Glomerular visceral epithelial cell (primary cell): ENCODE measurements at regions not wholly inside any gene's neighbourhood (a gene's known extent, or its start where the extent isn't known, plus 50 kb on each side); places are given as distances from the start of the nearest gene placed in this dataset.

Experiments
- DNase-seq: peaks from one replicate; pipeline ENCODE4 v3.0.0-alpha.2; 2016; ENCODE audit errors: extremely low spot score

DNA sequence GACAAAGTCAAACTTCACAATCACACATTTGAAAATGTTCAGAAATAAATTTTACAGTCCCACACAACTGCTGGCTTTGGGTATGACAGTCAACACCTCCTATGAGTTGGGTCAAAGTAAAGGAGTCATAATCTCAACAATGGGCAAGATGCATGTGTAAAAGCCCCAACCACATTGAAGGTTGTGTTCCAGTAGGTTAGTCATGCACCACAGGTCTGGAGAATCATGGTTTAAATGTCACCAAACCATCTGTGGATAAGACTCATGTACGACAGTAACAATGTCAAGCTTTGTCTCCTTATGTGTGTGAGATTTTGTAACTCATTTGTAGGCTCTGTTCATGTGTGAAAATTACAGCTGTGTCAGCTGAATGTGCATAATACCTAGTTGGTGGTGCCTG is 1065.7 kb upstream of the AMELY start:
- no peak for DNase-seq

DNA sequence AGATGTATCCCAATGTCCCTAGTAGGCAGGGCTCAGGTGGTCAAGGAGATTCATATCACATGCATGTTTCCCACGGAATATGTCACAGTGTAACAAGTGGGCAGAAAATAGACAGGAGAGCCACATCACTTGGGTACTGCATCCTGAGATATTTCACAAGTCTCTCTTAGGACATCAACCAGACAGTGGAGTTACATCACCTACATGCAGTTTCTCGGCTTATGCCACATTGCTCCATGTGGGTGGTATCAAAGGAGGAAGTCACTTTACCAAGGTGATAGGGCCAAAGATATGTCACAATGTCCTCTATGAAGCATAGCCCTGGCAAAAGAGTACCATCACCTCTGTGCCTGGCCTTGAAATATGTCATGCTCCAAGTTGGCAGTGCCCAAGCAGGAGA is 1056.7 kb upstream of the AMELY start:
- DNase-seq = no peak

DNA sequence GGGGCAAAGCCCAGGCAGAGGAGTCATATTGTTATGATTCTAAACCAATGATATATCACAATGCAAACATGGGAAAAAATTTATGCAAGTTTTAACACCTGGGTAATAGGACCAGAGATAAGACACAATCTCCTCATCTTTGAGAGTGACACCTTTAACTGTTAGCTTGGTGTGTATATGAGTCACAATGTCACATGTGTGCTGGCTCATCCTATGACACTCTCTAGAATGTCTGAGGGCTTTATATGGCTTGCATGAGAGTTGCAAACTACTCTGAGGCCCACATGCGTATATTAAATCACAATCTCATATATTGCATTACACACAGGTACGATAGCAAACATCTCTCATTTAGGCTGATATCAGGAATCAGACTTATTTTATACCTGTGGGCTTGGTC is 1055.4 kb upstream of the AMELY start:
- DNase-seq = no peak

DNA sequence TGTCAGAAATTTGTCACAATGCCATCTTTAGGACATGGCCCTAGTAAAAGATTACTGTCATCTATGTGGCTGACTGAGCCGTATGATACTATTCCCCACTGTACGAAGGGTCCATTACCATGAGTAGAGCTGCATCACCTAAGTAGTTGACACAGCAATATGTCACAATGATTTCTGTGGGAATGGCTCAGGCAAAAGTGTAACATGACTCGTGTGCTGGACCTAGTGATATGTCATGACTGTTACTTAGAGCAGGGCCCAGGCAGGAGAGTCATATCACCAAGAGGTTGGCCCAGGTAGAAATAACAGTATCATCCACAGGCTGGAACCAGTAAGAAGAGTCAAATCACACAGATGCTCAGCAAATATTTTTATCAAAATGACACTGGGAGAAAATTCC is 1051.8 kb upstream of the AMELY start:
- no peak for DNase-seq

DNA sequence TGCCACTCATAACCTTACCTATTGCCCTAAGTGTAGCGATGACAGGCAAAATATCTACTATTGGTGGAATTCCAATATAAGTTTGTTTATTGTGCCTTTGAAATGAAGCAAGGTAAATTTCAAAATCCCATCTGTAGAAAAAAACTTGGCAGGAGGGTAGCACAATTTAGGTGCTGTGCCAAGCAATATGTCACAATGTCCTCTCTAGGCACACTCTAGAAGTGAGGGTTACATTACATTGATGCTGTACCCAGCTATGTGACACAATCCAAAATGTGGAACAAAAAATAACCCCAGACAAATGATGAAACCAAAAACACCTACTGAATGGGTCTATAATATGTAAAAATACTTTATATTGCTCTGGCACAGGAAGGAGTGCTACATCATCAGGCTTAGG is 1050.8 kb upstream of the AMELY start:
- DNase-seq = no peak

DNA sequence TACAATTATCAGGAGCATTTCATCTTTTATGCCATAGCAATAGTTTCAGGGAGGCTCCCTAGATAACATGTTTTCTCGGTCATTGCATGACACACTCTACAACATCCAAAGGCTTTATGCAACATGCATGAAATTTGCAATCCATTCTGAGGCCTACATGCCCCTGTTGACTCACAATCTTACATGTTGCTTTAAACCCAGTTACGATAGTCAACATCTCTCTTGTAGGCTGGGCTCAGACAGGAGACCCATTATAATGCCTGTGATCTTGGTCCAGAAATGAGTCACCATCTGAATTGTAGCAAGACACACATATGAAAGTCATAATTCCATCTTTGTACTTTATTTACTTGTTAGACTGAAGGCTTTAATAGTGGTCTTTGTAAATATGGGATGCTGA is 1050.3 kb upstream of the AMELY start:
- DNase-seq = no peak

DNA sequence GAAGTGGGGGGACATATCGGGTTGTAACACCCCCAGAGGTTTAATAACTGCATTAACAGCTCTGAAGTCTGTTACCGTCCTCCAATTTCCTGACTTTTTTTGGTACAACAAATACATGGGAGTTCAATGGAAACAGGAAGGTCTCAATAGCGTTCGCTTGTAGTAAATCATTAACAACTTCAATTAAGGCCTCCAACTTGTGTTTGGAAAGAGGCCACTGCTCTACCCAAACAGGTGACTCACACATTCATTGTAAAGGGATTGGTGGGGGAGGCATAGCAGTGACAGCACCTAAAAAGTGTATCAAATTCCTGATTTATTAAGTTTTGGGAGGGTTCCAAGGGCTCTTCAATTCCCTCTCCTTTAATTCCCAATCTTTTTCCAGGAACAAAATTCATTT is 1046.2 kb upstream of the AMELY start:
- DNase-seq = peak; percentile 61

DNA sequence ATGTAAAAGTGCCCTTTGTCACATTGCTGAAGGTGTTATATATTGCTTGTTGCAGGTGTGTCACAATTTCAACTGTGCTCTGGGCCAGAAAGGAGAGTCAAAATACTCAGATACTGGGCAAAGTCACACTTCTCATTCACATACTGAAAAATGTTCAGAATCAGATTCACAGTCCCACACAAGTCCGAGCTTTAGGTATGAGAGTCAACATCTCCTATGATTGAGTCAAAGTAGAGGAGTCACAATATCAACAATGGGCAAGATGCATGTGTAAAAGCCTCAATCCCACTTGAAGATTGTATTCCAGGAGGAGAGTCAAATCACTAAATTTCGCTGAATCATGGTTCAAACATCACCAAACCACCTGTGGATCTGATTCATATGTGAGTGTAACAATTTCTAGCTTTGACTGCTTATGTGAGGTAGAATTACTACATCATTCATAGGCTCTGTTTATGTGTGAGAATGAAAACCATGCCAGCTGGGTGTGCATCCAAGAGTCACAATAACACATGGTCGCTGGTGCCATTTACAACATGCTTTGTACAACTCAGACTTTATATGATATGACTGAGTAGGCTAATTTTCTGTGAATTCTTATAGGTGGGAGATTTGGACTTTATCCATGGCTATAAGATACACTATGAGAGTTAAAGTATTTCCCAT is 1039.8 kb upstream of the AMELY start:
- no peak for DNase-seq

DNA sequence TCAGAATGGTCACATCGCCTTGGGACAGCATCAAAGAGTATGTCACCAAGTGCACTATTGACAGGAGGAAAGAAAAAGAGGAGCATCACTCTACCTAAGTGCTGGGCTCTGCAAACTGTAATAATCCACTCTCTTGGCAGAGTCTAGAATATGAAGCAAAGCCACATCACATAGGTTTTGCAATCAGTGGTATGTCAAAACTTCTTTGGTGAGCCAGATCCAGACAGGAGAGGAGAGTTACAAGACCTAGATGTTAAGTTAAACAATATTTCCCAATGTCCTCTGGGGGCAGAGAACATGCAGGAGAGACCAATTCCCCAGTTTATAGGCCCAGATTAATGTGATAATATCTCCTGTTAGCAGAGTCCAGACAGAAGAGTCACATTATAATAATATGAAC is 1032.6 kb upstream of the AMELY start:
- no peak for DNase-seq

DNA sequence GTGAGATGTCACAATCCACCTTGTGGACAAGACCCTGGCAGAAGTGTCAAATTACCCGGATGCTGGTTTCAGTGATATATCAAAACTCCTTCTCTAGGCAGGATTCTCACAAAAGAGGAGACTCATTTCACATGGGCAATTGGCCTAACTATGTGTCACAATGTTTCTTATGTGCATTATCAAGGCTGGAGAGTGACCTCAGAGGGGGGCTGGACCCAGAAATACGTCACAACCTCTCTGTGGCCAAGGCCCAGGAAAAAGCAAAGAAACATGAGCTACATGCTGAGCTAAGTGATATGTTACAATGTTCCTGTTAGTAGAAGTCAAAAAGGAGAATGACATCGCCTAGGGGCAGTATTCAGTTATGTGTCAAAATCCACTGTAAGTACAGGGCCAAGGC is 1031.2 kb upstream of the AMELY start:
- DNase-seq = no peak

DNA sequence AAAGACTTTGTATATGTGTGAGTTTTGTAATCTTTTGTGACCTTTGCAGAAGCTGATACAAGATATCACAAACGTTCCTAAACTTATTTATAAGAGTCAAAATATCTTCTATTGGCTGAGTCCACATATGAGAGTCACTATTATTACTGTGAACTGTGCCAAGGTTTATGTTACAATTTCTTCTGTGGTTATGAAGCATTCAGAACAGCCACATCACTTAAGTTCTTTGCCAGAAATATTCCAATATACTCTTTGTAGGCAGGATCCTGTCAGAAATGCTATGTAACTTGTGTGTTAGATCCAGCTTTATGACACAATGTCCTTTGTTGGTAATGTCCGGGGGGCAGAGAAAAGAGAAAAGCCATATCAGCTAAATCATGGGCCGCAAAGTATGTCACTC is 1030.3 kb upstream of the AMELY start:
- DNase-seq = no peak

DNA sequence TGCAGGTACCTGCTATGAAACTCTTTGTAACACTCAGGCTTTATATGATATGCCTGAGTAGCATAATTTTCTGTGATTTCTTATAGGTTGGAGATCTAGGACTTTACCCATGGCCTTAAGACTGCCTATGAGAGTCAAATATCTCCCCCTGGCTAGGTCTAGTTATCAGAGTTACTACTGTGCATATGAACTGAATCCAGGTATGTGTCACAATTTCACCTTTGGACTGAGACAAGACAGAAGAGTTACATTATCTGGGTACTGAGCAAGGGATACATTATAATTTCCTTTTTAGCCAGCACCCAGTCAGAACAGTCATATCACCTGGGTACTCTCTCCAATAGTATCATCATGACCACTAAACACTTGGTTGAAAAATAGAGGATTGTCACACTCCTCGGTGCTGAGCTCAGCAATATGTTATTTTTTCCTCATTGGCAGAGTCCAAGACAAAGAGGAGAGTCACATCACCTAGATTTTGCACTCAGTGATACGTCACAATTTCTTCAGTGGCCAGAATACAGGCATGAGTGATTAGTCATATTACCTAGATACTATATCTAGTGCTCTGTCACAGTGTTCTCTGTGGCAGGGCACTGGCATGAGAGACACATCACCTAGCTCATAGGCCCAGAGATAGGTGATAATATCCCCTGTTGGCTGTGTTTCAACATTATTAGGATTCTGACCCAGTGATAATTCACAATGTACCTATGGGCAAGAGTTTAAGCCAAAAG is 1027.6 kb upstream of the AMELY start:
- no peak for DNase-seq

DNA sequence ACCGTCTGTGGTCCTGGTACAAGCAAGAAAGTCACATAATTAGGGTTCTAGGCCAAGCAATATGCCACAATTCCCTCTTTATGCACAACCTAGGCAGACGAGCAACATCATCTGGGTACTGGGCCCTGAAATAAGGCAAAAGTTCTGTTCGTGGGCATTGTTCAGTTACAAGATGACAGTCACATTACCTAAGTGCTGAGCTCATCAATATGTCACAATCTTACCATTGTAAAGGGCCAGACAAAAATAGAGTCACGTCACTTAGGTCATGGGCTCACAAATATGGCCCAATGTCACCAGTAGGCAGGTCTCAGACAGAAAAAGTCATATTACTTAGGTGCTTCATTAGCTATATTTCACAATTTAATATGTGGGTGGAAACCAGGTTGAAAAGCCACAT is 1025.3 kb upstream of the AMELY start:
- DNase-seq = no peak

DNA sequence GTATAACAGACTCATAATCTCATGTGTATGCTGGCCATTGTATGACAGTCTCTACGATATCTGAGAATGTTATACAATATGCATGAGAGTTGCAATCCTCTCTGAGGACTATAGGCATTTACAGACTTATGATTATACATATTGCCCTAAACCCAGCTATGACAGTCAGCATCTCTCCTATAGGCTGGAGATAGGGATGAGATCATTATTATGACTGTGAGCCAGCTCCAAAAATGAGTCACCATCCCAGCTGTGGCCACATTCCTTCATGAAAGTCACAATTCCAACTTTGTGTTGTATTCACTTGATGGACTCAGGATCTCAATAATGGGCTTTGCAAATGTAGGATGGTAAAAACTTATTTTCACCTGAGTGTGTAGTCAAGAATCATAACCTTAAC is 1024.5 kb upstream of the AMELY start:
- DNase-seq = peak; percentile 73

DNA sequence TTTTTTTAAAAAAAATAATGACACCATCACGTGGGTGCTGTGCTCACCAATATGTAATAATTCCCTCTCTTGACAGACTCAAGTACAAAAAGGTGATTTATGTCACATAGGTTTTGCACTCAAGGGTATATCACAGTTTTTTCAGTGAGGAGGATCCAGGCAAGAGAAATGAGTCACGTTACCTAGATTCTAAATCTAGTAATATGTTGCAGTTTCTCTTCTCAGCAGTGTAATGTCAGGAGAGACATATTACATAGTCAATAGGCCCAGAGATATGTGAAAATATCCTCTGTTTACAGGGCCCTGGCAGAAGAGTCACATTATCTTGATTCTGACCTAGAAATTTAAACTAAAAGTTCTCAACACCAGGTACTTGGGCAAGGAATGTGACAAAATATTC is 1024.1 kb upstream of the AMELY start:
- DNase-seq = no peak

DNA sequence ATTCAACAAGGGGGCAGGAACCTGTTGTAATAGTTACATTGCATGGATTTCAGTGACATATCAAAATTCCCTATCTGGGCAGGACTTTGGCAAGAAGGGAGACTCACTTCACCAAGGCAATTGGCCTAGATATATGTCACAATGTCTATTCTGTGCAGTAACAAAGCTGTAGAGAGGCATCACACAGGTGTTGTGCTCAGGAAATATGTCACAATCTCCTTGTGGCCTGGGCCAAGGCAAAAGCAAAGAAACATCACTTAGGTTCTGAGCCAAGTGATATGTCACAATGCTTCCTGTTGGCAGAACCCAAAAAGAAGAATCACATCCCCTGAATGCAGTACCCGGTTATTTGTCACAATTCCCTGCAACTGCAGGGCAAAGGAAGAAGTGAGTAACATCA is 1020.9 kb upstream of the AMELY start:
- DNase-seq = no peak

DNA sequence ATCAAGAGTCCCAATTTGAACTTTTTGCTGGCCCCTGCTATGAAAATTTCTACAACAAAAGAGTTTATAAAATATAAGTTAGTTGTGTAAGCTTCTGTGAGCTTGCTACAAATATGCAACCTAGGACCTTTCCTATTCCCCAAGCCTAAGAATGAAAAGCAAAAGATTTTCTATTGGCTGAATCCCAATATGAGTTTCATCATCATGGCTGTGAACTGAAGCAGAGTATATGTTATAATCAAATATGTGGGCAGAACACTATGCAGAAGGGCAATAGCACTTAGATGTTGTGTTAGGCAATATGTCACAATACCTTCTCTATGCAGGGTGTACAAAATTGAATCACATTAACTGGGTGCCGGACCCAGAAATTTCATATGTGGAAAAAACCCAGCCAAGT is 1018.3 kb upstream of the AMELY start:
- no peak for DNase-seq

DNA sequence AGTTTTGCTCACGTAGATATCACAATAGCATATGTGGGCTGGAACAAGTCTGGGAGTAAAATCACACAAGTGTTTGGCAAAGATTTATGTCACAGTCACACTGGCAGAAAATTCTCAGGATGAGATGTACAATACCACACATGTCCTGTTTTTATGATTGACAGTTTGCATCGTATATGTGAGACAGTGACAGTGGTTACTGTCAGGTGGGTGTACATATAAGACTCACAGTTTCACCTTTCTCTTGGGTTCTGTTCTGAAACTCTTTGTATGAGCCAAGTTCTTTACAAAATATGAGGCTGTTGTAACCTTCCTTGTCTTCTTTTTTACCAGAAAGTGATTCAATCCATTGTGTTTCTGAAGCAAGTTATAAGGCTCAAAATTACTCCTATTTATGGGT is 1012.5 kb upstream of the AMELY start:
- DNase-seq = no peak

DNA sequence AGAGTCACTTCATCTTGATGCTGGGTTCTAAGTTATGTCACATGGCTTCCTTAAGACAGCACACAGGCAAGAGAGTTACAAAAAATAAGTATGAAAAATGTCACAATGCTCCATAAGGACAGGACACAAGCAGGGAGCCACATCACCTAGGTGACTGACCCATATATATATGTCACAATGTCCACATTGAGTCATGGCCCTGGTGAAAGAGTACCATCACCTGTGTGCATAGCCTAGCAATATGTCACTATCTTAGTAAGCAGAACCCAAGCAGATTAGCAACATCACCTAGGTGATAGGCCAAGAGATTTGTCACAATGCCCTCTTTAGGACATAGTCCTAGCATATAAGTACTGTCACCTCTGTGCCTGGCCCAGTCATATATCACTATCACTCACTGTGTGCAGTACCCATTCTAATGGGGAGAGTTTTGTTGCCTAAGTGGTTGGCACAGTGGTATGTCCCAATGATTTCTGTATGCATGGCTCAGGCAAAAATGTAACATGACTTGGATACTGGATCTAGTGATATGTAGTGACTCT is 1012.0 kb upstream of the AMELY start:
- DNase-seq = no peak

DNA sequence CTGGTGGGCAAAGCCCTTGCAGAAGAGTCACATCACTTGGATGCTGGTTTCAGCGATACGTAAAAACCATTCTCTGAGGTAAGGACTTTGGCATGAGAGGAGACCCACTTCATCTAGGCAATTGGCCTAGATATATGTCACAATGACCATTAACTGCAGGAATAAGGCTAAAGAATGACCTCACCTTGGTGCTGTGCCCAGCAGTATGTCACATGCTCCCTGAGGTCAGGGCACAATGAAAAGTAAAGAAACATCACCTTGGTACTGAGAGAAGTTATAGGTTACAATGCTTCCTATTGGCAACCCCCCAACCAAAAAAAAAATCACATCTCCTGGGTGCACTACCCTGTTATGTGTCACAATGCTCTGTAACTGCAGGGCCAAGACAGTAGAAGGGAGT is 1008.8 kb upstream of the AMELY start:
- DNase-seq = no peak

DNA sequence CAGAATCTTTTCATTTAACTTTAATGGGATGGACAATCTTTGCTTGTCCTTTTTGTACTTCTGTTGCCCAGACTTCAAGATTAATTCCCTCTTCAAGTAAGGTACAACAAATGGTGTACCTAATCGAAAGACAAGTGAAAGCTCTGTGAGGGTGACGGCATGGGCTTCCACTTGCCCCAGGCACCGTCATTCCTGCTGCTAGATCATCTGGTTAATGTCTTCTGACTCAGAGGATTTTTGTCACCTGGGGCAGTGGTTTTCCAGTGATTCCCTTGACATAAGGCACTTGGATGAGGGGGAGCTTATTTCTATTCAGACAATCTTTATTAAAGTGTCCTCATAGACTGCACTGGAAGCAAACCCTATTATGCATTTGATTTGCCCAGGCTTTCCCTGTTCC is 977.0 kb upstream of the AMELY start:
- no peak for DNase-seq

DNA sequence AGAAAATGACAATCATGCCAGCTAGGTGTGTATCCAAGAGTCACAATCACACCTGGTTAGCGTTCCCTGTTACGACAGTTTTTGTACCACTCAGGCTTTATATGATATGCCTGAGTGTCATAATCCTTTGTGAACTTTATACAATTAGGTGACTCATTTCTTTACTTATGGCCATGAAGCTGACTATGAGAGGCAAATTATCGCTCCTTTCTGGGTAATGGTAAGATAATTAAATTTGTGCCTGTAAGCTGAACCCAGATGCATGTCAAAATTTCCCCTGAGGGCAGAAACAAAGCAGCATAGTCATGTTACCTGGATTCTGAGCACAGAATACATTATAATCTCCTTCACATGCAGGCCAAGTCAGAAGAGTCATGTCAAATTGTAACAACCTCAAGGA is 970.1 kb upstream of the AMELY start:
- DNase-seq = no peak

DNA sequence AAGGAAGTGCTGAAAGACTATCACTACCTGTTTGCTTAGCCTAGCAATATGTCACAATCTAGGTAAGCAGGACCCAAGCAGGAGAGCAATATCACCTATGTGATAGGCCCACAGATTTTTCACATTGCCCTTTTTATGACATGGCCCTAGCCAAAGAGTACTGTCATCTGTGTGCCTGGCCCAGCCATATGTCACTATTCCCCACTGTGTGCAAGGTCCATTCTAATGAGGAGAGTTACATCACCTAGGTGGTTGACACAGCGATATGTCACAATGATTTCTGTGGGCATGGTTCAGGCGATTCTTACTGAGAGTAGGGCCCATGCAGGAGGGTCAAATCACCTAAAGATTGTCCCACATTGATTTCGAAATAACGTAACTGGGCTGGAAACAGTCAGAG is 967.7 kb upstream of the AMELY start:
- no peak for DNase-seq

DNA sequence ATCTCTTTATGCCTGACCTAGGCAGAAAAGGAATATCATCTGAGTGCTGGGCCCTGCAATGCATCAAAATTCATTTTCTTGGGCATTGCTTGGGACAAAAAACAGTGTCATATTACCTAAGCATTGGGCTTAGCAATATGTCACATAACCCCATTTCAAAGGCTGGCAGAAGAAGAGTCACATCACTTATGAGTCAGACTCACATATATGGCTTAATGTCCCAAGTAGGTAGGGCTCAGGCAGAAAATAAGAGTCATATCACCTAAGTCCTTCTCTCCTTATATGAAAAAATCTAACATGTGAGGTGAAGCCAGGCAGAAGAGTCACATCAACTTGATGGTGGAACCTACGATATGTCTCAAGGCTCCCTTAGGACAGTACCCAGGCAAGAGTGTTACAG is 967.2 kb upstream of the AMELY start:
- no peak for DNase-seq
